Lower lobe of right lung (tissue), 2 donors: ENCODE measurements at regions not wholly inside any gene's neighbourhood (a gene's known extent, or its start where the extent isn't known, plus 50 kb on each side); places are given as distances from the start of the nearest gene placed in this dataset.

ENCODE experiments used
- ATAC-seq, 2 donors: fragments of 200-7000 bp; cut with Tn5 transposase; one replicate each; pipeline ENCODE4 v1.9.1; 2020 to 2022; ENCODE audit warnings: mild to moderate bottlenecking in 2 of 2, moderate library complexity in 2 of 2
- DNase-seq: peaks from one replicate; pipeline ENCODE4 v3.0.0-alpha.2; 2020
- H3K27ac ChIP-seq: fragments of 200-600 bp; one replicate; pipeline ENCODE4 v1.8.0; 2022
- H3K27me3 ChIP-seq: fragments of 200-600 bp; one replicate; pipeline ENCODE4 v1.8.0; 2022; ENCODE audit warnings: low read depth
- H3K36me3 ChIP-seq: fragments of 200-600 bp; one replicate; pipeline ENCODE4 v1.8.0; 2022; ENCODE audit warnings: mild to moderate bottlenecking
- H3K4me1 ChIP-seq: fragments of 200-600 bp; one replicate; pipeline ENCODE4 v1.8.0; 2022
- H3K4me3 ChIP-seq: fragments of 200-600 bp; one replicate; pipeline ENCODE4 v1.8.0; 2022; ENCODE audit warnings: mild to moderate bottlenecking
- H3K9me3 ChIP-seq: fragments of 200-600 bp; one replicate; pipeline ENCODE4 v1.8.0; 2022
- intact Hi-C: fragments of 100-400 bp; cut with DNase I; formaldehyde crosslinking; loops from one replicate; pipeline ENCODE4 v1.11.0; 2022
- TF ChIP-seq, protein P1 (sequence below): fragments of 200-600 bp; IDR thresholded peaks from one replicate; pipeline ENCODE4 v1.8.0; 2022; ENCODE audit warnings: antibody characterized with exemption, mild to moderate bottlenecking
- donor health status: DM: no; HTN: yes; CAD: no; lungs with severe emphysema.

DNA sequence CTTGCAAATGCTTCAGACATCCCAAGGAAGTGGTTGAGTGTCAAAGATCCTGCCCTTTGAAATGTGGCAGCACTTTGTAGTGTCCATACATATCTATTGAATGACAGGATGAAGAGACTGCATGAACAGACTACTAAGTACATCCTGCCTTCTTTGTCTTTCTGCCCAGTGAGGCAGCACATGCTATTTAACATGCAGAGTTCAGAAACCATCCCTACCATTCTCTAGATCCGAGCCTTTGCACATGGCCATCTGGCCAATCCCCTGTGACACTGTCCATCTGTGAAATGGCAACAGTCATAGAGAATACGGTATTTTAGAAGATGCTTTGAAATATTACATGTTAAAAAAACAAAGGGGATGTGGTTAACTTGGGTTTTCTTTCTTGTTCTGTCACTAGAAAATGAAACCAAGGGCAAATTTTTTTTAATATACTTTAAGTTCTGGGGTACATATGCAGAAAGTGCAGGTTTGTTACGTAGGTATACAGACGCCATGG lies 519.6 kb downstream of the NTRK3 start:
- no peak overlapping the region for H3K4me3 ChIP-seq
- H3K4me1 ChIP-seq = no peaks in the 10 kb centered on the region
- ATAC-seq = no peak
- DNase-seq = no peak
- no peak overlapping the region for H3K27ac ChIP-seq
- H3K27me3 ChIP-seq = no peaks in the 10 kb centered on the region
- no peaks in the 10 kb centered on the region for H3K9me3 ChIP-seq
- TF ChIP-seq, protein P1, sequence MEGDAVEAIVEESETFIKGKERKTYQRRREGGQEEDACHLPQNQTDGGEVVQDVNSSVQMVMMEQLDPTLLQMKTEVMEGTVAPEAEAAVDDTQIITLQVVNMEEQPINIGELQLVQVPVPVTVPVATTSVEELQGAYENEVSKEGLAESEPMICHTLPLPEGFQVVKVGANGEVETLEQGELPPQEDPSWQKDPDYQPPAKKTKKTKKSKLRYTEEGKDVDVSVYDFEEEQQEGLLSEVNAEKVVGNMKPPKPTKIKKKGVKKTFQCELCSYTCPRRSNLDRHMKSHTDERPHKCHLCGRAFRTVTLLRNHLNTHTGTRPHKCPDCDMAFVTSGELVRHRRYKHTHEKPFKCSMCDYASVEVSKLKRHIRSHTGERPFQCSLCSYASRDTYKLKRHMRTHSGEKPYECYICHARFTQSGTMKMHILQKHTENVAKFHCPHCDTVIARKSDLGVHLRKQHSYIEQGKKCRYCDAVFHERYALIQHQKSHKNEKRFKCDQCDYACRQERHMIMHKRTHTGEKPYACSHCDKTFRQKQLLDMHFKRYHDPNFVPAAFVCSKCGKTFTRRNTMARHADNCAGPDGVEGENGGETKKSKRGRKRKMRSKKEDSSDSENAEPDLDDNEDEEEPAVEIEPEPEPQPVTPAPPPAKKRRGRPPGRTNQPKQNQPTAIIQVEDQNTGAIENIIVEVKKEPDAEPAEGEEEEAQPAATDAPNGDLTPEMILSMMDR = no peak
- intact Hi-C loops = no loop called here
- no peaks in the 10 kb centered on the region for H3K36me3 ChIP-seq

DNA sequence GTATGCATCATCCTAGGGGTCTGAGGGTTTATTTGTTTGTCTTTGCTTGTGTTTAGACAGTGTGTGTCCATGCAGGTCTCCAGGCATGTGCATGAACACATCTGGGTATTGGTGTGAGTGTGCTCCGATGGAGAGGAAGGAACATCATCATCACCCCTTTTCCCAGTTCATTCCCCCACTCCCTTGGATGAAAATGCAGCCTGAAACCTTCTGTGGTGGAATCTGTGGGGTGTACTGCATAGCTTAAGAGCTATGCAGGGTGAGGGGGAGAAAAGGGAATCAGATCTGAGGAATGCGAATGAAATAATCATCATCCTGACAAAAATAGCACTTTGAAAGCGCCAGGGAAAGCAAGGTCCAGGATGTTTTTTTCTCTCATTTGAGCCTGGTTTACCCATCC lies 520.1 kb downstream of the NTRK3 start:
- H3K9me3 ChIP-seq = no peaks in the 10 kb centered on the region
- no peaks in the 10 kb centered on the region for H3K4me1 ChIP-seq
- no peaks in the 10 kb centered on the region for H3K27me3 ChIP-seq
- no peak for ATAC-seq
- H3K4me3 ChIP-seq = no peak overlapping the region
- TF ChIP-seq, protein P1 = no peak
- intact Hi-C loops = no loop called here
- no peak for DNase-seq
- H3K36me3 ChIP-seq = no peaks in the 10 kb centered on the region
- H3K27ac ChIP-seq = no peak overlapping the region

DNA sequence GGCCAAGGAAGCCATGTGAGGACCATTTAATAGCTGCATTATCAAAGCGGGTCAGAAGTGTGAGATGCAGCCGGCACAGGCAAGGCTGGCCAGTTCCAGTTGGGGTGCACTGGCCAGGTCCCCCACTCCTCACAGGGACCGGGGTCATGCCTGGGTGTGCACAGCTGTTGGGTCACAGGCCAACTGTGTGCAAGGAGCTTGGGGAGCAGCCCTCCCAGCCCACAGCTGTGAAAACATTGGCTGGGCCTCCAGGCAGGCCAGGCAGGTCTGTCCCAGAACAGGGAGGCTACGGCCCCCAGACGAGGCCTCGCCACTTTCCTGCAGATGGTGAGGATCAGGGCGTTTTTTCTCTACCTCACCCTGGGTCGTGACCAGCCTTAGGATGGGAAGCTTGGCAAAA lies 521.0 kb downstream of the NTRK3 start:
- no peaks in the 10 kb centered on the region for H3K27me3 ChIP-seq
- H3K36me3 ChIP-seq = no peaks in the 10 kb centered on the region
- TF ChIP-seq, protein P1 = no peak
- H3K4me3 ChIP-seq = no peak overlapping the region
- no peak for ATAC-seq
- no peak for DNase-seq
- intact Hi-C loops = no loop called here
- H3K4me1 ChIP-seq = no peaks in the 10 kb centered on the region
- no peak overlapping the region for H3K27ac ChIP-seq
- no peaks in the 10 kb centered on the region for H3K9me3 ChIP-seq

DNA sequence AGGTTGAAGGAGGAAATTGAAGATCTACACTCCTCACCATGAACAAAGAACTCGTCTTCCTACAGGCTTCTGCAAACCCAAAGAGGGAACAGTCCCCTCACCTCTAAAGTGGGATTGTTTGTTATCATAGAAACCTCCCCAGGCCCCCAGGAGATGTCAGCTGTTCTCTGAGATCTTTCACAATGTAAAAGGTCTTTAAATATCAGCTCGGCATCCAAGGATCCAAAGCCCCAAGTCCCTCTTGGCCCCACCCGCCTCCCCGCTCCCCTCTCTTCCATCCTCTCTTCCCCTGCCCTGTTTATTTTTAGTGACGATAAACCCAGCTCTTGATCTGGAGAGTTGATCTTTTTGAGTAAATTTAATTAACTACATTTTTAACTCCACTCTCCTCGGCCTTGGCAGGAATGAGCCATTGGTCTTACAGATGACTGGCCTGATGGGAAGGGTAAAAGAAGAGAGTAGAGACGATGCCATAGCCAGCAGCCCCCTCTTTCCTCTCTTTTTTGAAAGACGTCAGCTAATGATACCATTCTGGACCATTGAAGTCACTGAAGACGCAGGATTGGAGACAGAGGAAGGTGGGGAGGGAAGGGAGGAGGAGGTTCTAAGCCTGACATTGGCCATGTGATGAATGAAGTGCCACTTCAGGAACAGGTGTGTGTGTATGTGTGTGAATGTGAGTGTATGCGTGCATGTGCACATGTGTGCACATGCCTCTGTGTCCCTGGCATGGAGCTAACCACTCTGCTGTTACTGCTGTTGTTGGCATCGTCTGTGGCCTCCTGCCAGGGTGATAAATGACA lies 521.8 kb downstream of the NTRK3 start:
- H3K27ac ChIP-seq = no peak overlapping the region
- TF ChIP-seq, protein P1 = no peak
- DNase-seq (no peak), ATAC-seq (no peak)
- intact Hi-C loops = no loop called here
- H3K27me3 ChIP-seq = no peaks in the 10 kb centered on the region
- H3K36me3 ChIP-seq = no peaks in the 10 kb centered on the region
- H3K4me3 ChIP-seq = no peak overlapping the region
- H3K4me1 ChIP-seq = no peaks in the 10 kb centered on the region
- H3K9me3 ChIP-seq = no peaks in the 10 kb centered on the region

DNA sequence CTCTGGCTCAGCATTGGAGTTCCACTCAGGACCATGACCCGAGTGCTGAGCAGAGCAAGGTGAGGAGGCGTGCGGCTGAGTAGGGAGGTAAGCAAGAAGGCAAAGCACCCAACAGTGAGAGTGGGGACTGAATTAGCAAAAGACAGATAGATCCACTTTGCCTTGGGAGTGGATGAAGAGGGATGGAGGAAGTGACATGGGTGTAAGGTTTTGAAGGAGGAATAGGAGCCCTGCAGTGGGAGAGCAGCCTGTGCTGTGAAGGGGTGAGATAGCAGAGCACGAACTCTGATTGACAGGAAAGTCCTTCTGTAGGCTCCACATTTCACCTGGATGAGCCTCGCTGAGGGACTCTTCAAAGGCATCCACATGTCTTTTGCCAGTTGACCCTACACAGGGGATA lies 522.6 kb downstream of the NTRK3 start:
- intact Hi-C loops = no loop called here
- no peak for ATAC-seq
- H3K36me3 ChIP-seq = no peaks in the 10 kb centered on the region
- H3K27ac ChIP-seq = no peak overlapping the region
- TF ChIP-seq, protein P1 = no peak
- no peaks in the 10 kb centered on the region for H3K4me1 ChIP-seq
- no peak for DNase-seq
- H3K27me3 ChIP-seq = no peaks in the 10 kb centered on the region
- H3K9me3 ChIP-seq = no peaks in the 10 kb centered on the region
- H3K4me3 ChIP-seq = no peak overlapping the region
